Left cardiac atrium (tissue), 4 donors: ENCODE measurements at regions not wholly inside any gene's neighbourhood (a gene's known extent, or its start where the extent isn't known, plus 50 kb on each side); places are given as distances from the start of the nearest gene placed in this dataset.

Source experiments
- ATAC-seq, 2 donors: fragments of 200-7000 bp; cut with Tn5 transposase; one replicate each; pipeline ENCODE4 v1.9.1; 2020; ENCODE audit warnings: mild to moderate bottlenecking in 2 of 2, moderate library complexity in 2 of 2
- DNase-seq: peaks from one replicate; pipeline ENCODE4 v3.0.0-alpha.2; 2020
- intact Hi-C, 2 donors: fragments of 100-400 bp; cut with DNase I; formaldehyde crosslinking; loops; one replicate each; pipeline versions ENCODE4 v1.14.1 to v1.15.1; 2022 to 2023
- donor health status: DM: no; HTN: yes; CAD: no.
- donor health status: DM: no; HTN: yes; CAD: no; lungs with severe emphysema.
- donor health status: DM: yes; HTN: yes; CAD: no.
- donor health status: Dilated cardiomyopathy.

DNA sequence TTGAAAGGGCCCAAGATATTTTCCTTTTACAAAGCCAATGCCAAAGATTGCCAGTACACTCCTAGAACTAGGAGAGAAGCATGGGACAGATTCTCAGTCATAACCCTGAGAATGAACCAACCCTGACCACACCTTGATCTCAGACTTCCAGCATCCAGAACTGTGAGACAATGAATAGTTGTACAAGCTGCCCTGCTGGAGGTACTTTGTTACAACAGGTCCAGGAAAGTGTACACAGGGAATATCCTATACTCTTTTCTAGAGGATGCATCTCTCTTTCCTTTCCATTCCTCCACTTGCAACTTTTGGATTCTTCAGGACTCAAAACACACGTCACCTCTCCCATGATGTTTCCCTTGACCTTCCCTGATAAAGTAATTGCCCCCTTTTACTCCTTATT lies 325.7 kb downstream of the RFC3 start:
- DNase-seq (no peak), ATAC-seq (no peak)
- intact Hi-C loops: no loop called here

DNA sequence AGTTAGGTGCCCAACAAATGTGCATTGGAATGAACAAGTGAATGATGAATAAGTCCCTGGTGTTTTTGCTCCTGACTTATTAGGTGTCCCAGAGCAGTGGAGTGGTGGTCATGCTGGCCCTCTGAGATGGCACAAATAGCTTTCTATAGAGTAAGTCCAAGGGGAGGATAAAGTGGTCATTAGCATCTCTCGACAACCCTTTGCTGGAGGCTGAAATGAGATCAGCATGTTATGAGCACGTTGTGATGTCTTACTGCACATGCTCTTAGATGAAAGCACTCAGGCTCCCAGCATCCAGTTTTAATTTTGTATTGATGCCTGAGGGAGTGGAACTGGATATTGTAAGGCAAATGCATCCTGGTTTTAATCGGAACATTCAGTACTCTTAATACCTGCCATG lies 326.2 kb downstream of the RFC3 start:
- intact Hi-C loops: no loop called here
- ATAC-seq: no peak
- DNase-seq: no peak

DNA sequence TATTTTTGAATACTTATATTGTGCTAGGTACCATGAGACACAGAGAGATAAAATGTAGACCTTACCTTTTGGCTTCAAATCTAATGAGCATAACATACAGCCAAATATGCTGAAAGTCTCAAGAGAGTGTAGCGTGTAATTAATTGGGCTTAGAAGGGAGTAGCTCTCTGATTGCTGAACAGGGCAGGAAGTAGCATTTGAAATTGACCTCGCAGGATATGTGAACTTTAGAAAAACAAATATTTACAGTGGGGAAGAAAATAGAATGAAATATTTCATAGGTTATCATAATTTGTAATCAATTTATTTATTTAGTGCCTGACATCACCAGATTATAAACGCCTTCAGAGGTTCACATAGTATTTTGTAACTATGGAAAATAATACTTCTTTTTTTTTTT lies 327.1 kb downstream of the RFC3 start:
- ATAC-seq: no peak
- no peak for DNase-seq
- intact Hi-C loops: no loop called here

DNA sequence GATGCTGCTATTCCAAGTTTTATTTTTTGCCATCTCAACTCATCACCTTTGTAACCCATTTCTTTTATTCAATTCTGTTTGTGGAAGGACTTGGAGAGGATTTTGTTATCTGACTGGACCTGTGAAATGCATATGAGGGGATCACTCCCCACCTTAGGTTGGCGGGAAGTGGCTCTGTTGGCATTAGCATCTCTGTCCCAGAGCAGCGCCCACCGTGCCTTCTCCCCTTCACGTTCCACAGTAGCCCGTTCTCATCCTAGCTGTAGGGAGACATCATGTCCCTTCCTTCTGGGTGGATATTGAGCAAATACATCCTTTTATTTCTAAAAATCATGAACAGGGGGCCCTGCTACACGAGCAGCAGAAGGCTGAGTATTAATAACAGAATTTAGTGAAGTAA lies 330.4 kb downstream of the RFC3 start:
- no peak for DNase-seq
- intact Hi-C loops: no loop called here
- ATAC-seq: no peak

DNA sequence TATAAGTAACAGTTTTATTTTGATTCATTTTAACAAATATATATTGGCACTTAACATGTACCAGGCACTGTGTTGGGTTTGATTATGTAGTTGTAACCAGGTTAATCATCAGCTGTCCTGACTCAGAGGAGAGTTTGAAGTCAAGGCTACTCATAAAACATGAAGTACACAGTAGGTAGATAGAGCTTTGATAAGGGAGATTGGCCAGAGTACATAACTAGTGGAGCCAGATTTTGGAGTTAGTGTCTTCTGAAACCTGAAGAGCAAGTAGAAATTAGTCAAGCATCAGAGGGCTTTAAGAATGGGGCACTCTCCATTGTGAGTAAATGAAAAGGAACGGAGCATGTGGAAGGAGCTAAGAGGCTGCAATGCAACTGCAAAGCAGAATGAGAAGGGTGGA lies 333.9 kb downstream of the RFC3 start:
- DNase-seq (no peak), ATAC-seq (no peak)
- intact Hi-C loops: no loop called here

DNA sequence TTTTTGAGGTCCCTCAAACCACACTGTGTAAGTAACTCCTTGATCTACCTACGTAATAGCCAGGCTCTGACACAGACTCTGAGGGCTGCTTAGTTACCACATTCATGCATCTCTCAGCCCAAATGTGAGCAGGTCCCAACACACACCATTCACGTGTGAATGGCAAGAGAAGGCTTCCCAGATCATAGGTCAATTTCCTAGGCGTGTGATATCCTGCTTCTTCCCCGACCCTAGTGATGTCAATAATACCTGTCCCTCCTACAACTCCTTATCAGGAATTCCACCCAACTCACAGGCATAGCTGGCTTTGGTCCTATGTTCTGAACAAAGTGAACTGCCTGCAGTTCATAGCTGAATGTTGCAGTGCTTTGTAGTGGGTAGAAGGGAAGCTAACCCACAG lies 334.5 kb downstream of the RFC3 start:
- DNase-seq (no peak), ATAC-seq (no peak)
- intact Hi-C loops: no loop called here

DNA sequence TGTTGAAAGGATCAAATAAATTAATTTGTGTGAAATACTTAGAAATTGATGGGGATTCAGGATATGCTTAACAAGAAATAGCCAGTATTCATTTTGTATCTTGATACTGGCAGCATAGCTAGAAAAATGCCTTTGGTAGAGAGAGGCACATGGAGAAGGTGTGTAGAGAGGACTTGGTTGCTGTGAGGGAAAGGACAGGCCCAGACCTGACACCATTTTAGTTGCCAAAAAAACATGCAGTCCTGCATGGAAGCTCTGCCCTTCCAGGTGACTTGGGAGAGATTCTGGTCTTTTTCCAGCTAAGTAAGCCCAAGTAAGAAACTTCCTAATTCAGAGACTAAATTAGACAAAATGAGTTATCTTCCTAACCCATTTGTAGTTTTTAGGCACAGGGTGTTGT lies 335.0 kb downstream of the RFC3 start:
- no peak for DNase-seq
- intact Hi-C loops: no loop called here
- no peak for ATAC-seq

DNA sequence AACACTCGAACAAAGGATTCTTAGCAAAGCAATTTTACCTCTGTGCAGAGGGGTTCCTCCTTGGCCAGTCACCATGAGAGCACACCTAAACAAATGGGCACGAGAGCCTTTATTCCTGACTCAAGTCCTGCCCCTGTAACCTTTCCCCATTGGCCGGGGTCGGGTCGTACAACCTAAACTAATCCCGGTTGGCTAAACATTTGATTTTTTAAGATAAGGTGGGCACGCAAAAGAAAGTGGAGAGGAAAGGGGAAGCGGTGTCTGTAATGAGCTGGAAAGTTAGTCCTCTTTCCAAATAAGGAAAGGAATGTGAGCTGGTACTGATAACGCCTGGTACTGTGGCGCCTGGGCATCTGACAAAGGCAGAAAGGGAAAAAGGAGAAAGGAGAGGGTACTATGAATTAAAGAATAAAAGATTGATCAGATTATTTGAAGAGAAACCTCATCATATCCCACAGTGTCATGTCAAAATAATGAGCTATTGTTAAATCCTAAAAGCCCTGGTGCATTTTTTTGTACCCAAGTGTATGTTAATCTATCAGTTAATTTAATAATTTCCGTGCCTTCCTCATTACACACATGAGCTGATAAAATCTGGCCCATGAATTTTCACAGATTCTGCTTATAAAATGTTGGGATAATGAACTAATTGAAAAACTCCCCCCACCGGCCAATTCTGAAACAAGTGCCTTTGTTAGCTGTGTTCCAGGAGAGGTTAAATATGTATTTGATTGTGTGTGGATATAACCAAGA lies 335.7 kb downstream of the RFC3 start:
- no peak for ATAC-seq
- peak; percentile 20 for DNase-seq
- intact Hi-C loops: no loop called here

DNA sequence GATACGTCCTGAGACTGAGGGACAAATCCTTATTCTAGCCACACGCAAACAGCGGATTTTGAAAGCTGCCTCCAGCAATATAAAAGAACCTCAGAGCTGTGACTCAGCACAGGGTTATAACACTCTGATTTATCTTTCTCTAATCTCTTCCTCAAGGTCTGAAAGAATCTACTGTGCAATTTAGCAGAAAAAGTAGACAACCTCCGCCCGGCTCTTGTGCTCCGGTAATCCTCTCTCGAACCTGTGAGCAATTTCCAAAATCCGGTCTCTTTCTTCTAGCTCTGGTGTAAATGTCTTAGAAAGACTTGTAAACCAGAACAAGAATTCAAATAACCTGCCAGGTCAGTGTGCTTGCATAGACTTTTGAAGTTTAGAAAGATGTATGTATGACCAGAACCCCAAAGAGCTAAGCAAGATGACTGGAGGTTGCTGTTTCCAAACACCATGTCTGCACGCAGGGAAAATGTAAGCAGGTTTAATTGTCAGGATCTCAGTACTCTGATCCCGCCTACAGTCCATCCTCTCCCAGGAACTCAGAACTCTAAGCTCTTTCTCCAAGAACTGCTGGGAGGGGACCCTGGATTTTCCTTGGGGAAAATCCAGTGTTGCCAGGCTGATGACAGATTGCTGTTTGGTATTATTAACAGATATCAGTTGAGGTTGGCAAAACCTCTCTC lies 338.1 kb downstream of the RFC3 start:
- intact Hi-C loops: no loop called here
- DNase-seq (no peak), ATAC-seq (peak in 1 of 2 donors; percentile 38)

DNA sequence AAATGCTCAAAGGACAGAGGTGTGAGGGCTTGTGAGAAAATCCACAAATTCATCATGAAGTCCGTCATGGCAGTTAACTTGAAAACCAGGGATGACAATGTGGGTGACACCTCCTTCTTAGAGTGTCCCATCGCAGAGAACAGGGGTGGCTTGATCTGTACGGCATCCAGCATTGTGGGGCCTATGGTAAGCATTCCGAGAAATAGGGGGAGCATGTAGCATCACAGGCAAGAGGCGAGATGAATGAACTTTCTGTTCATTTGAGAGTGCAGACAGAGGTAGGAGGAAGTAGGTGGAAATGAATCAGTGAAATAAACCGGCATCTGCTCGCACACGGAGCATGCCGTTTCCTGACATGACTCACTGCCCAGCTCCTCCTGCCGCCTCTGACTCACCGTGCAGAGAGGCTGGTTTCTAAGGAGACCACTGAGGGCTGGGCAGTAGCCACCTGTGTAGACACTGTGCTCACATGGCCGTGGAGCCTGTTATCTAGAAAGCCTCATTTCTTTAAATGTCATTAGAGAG lies 339.0 kb downstream of the RFC3 start:
- ATAC-seq (peak; percentile 90 to 99), DNase-seq (peak; percentile 74)
- intact Hi-C loops: no loop called here

DNA sequence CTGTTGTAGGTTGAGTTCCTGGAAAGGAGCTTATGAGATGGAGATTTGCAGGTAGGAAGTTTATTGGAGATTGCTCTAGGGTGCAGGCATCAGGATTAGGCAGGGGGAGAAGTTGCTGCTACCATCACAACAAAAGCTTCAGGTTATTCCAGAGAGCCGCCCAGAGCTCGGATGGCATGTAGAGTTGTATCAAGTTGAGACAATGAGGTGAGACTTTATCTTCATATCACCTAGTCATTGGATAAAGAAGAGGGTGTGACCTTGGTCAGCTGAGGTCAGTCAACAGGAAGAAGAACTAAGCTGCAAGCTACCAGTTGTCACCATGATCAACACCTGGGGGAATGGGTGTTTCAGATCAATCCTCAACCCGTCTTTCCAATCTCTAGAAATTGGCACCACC lies 342.0 kb downstream of the RFC3 start:
- intact Hi-C loops: no loop called here
- DNase-seq (no peak), ATAC-seq (no peak)

DNA sequence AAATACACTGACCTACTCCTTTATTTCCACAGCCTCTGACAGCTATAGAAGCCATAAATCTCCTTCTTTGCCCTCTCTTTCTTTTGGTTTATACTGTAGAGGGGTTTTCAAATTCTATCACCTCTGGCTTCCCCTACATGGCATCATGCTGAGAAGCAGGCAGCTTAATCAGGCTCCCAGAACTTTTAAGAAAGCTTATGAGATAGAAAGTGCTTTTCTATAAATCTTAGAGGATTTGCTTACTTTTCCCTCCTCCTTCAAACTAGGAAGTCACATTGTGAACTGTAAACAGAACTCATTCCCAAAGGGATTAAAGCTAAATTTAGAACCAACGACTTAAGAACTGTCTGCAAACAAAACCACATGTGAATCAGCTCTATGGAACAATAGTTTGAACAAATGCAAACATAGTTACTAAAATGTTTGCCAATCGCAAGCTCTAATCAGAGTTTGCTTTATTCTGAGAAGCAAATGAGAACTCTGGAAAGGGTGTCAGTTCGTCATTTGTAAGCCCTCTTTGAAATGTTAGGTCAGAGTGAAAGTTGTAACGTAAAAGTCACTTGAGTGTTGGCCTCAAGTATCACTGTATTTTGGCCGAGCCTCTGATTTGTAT lies 344.1 kb downstream of the RFC3 start:
- ATAC-seq (peak; percentile 44 to 50), DNase-seq (no peak)
- intact Hi-C loops: no loop called here

DNA sequence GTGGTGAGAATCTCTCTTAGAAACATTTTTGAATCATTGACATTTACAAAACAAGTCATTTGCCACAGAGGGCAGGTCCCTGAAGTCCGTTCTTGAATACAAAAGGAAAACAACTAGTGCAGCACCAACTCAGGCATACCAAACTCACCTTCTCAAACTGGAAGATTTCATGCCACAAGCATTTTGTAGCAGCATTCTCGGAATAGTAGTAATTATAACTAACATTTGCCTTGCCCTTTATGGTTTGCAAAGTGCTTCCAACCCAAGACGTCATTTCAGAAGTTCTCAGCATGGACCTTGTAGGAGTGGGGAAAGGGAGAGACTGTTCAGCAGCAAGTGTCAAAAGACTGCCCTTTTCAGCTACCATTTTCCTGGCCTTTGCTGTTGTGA lies 344.6 kb downstream of the RFC3 start:
- peak in 1 of 2 donors; percentile 29 for ATAC-seq
- no peak for DNase-seq
- intact Hi-C loops: no loop called here

DNA sequence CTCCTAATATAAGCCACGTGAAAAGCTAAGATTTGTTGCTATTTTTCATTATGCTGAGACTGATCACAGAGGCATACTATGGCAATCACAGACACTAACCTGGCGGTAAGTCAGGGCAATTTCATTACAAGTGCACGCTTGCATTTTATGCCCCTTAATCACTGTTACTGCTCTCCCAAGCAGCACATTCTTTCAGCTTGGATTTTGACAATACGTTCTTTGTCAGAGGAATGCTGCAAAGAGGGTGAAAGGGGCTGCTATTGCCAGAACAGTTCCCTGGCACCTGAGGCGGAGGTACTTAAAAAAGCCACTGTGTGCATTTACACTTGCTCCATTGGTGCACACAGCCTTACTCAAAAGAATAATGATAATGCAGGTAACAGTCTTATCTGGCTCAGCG lies 346.6 kb downstream of the RFC3 start:
- no peak for DNase-seq
- intact Hi-C loops: no loop called here
- no peak for ATAC-seq

DNA sequence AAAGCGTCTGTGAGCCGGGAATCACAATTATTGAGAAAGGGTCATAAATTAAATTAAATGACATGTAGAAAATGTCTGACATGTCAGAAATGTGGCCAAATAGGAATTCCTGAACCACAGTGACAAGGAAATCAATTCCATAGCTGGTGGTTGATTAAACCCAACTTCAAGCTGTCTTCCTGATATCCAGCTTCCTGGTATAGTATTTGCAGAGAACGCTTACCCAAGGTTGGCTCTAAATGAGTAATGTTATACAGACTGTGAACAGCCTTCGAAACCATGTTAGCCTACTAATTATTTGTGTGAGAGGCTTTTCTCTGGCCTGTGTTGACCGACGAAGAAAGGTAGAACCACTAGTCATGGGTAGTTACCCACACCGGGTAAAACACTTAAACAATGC lies 347.2 kb downstream of the RFC3 start:
- intact Hi-C loops: no loop called here
- DNase-seq (no peak), ATAC-seq (no peak)

DNA sequence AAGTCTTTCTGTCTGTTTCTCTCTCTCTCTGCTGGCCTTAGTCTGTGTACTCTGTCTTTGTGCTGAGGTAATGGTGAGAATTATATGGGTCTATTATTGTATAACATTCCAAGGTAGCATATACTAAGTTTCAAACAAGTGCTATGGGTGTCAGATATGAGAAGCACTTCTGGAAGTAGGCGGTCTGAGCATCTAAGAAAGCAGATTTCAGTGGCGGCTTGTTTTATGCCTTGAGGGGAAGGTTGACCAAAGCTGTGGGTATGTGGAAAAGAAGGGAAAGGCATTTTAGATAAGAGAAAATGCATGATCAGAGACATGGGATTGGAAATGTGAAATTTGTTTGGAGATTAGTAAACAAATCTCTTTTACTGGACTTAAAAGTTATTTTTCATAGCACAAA lies 348.5 kb downstream of the RFC3 start:
- DNase-seq (no peak), ATAC-seq (no peak)
- intact Hi-C loops: no loop called here

DNA sequence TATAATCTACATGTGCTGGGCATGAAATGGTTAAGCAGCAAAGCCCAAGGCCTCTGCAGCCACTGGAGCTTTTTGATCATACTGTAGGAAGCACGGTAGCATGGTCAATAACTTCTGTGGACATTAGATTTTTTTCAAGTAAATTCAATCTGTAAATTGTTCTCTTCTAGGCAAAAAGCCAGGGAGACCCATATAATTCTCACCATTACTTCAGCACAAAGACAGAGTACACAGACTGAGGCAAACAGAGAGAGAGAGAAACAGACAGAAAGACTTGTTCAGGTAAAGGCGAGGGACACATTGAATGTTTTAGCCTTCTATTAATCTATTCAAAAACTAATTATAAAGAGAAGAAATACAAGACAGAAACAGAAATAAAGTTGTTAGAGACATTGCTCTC lies 349.4 kb downstream of the RFC3 start:
- intact Hi-C loops: no loop called here

DNA sequence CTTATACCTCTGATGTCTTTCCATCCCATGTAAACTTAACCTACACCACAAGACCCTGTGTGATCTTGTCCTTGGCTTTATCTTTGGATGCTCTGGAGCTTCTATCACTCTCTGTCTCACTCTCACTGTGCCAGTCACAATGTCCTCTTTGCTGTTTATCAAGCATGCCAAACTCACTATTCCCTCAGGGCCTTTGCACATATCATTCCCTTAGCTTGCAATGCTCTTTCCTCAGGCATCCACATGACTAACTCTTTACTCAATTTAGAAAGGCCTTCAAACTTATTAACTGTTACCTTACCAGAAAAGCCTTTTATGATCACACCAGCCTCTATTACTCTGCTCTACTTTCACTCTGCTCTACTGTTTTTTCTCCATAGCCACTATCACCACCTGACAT lies 354.1 kb downstream of the RFC3 start:
- ATAC-seq: no peak
- DNase-seq: no peak
- intact Hi-C loops: no loop called here

More for the DNA sequence above, 349.4 kb downstream of the RFC3 start:
- ATAC-seq: no peak
- no peak for DNase-seq

DNA sequence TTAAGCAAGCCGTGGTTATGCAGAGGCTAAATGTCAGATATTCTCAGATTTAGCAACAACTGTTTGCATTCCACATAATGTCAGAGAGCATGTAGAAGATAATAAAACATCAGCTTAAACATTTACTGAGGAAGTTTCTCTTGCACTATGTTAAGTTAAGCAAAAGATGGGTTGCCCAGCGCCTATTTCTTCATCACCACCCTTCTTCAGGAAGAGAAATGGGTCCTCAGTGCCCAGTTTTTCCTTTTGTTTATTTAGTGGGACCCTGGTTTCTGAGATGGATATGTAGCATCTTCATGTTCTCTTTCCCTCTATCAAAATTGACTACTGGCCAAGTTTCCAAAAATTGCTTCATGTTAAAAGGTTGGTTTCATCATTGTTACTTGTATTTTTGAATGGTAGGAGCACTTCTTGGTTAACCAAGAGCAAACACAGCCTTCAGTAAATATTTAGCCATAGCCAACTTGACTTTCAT lies 356.8 kb downstream of the RFC3 start:
- intact Hi-C loops: no loop called here
- ATAC-seq: no peak
- DNase-seq: no peak

DNA sequence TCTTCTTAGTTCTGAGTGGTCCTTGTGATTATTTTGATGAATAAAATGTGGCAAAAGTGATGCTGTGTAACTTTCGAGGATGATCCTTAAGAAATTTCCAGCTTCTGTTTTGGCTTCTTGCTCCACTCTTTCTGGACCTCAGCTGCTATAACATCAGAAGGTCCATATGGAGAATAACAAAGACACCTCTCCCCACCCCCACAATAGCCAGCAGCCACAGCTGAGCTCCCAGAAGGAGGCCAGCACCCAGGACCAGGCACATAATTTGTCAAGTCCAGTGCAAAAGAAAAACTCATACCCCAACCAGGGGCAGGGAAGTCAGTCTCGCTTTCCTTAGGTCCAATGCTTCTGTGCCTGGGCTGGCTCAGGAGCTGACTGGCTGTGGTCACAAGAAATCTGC lies 357.6 kb downstream of the RFC3 start:
- intact Hi-C loops: no loop called here
- no peak for DNase-seq
- no peak for ATAC-seq

DNA sequence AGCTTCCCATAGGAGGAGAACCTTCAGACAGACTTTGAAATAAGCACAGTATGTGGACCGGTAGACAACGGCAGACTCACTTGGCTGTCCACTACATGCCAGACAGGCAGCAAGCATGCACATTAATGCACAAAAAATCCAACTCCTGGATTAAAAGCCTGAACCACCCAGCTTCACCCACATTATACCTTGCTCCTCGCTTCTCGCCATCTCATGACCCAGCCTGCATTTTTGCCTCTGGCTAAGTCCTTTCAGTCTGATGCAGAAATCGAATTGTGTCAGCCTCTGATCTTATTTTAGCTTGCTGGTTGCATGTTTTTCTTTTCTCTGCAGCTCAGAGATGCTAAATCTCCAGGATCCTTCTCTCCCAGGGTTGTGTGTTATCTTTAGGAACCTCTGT lies 358.7 kb downstream of the RFC3 start:
- ATAC-seq: no peak
- DNase-seq: no peak
- intact Hi-C loops: no loop called here
